ENCODE measurements at regions not wholly inside any gene's neighbourhood (a gene's known extent, or its start where the extent isn't known, plus 50 kb on each side); places are given as distances from the start of the nearest gene placed in this dataset.

- H3K4me3 ChIP-seq = no peak overlapping the region
- no peak for TF ChIP-seq POLR2AphosphoS5 (IDR thresholded peaks at IDR 0.05)
- no peak for TF ChIP-seq POLR2A (IDR thresholded peaks at IDR 0.05)
- TF ChIP-seq, protein P1, sequence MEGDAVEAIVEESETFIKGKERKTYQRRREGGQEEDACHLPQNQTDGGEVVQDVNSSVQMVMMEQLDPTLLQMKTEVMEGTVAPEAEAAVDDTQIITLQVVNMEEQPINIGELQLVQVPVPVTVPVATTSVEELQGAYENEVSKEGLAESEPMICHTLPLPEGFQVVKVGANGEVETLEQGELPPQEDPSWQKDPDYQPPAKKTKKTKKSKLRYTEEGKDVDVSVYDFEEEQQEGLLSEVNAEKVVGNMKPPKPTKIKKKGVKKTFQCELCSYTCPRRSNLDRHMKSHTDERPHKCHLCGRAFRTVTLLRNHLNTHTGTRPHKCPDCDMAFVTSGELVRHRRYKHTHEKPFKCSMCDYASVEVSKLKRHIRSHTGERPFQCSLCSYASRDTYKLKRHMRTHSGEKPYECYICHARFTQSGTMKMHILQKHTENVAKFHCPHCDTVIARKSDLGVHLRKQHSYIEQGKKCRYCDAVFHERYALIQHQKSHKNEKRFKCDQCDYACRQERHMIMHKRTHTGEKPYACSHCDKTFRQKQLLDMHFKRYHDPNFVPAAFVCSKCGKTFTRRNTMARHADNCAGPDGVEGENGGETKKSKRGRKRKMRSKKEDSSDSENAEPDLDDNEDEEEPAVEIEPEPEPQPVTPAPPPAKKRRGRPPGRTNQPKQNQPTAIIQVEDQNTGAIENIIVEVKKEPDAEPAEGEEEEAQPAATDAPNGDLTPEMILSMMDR (IDR thresholded peaks at IDR 0.05) = no peak
- H3K27me3 ChIP-seq (replicated peaks; ENCODE audit: insufficient read depth) = no peaks in the 10 kb centered on the region
- H3K4me1 ChIP-seq (replicated peaks) = no peaks in the 10 kb centered on the region
- no peak for DNase-seq (ENCODE audit: low spot score)
- H3K36me3 ChIP-seq = no peaks in the 10 kb centered on the region
- intact Hi-C loops (cut with DNase I) = no loop called here
- no peaks in the 10 kb centered on the region for H3K9me3 ChIP-seq
- H3K27ac ChIP-seq = no peak overlapping the region
Measured at GRCh38 chr5:136439367-136439766, 74.0 kb upstream of the TRPC7 start.

DNA sequence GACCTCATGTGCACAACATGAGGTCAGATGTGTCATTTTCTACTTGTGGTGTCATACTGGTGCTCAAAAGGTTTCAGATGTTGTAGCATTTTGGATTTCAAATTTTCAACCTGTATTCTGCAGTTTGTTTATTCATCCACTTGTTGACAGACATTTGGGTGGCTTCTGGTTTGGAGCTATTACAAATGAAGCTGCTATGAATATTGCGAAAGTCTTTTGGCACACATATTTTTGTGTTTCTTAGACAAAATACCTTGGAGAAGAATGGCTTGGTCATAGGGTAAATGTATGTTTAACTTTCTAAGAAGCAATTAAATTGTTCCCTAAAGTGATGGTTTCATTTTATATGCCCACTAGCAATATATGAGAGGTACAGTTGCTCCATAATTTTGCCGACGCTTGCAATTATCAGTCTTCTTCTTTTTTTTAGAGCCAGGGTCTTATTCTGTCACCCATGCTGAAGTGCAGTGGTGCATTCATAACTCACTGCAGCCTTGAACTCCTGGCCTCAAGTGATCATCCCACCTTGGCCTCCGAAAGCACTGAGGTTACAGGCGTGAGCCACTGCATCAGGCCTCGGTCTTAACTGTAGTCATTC, 70.7 kb upstream of the TRPC7 start:
- intact Hi-C loops (cut with DNase I) = no loop called here
- Histone ChIP-seq H3K36me3 (no peaks in the 10 kb centered on the region), H3K4me1 (replicated peaks) (no peaks in the 10 kb centered on the region), H3K27me3 (replicated peaks; ENCODE audit: insufficient read depth) (no peaks in the 10 kb centered on the region), H3K27ac (no peak overlapping the region), H3K9me3 (no peaks in the 10 kb centered on the region), H3K4me3 (no peak overlapping the region)
- 79% methylated on average over 6 of the region's 6 CpGs for WGBS
- no peak for DNase-seq (ENCODE audit: low spot score)
- TF ChIP-seq, protein P1 (IDR thresholded peaks at IDR 0.05) = no peak
- TF ChIP-seq POLR2AphosphoS5 (IDR thresholded peaks at IDR 0.05) (no peak), POLR2A (IDR thresholded peaks at IDR 0.05) (no peak)

DNA sequence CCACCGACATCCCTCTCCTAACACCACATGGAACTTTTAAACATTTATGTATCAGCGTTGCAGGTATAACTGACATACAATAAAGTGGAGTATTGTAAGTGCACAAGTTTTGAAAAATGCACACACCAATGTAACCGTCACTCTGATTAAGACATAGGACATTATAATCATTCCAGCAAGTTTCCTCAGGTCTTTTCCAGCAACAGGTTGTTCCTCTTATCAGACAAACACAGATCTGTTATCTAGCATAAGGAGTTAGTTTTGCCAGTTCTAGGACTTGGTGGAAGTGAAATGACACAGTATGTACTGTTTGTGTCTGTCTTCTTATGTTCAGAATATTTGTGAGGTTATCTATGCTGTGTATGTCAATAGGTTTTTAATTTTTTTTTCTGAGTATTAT, 69.5 kb upstream of the TRPC7 start:
- no peak for DNase-seq (ENCODE audit: low spot score)
- no peaks in the 10 kb centered on the region for H3K36me3 ChIP-seq
- TF ChIP-seq, protein P1 (IDR thresholded peaks at IDR 0.05) = no peak
- TF ChIP-seq POLR2AphosphoS5 (IDR thresholded peaks at IDR 0.05) (no peak), POLR2A (IDR thresholded peaks at IDR 0.05) (no peak)
- intact Hi-C loops (cut with DNase I) = no loop called here
- no peak overlapping the region for H3K27ac ChIP-seq
- WGBS = 69% methylated on average over 3 of the region's 3 CpGs
- no peaks in the 10 kb centered on the region for H3K27me3 ChIP-seq (replicated peaks; ENCODE audit: insufficient read depth)
- no peak overlapping the region for H3K4me3 ChIP-seq
- no peaks in the 10 kb centered on the region for H3K4me1 ChIP-seq (replicated peaks)
- H3K9me3 ChIP-seq = no peaks in the 10 kb centered on the region

DNA sequence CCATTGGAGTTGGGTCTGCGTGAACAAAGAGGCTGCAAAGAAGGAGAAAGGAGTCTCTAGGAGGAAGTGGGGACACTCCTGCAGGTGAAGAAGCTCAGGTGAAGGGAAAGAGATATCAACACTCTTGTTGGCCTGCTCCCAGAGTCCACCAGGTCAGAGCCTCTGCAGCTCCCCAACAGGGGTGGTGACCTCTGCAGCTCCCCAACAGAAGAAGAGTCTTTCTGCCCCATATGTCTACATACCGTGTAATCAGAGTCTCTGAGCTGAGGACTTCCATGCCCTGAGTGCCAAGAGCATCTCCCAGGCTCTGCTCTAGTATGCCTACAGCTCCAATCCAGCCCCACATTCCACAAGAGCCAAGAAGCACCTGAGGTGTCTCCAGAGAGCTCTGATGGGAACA, 67.4 kb upstream of the TRPC7 start:
- intact Hi-C loops (cut with DNase I) = no loop called here
- H3K27ac ChIP-seq = no peak overlapping the region
- H3K4me1 ChIP-seq (replicated peaks) = no peaks in the 10 kb centered on the region
- no peaks in the 10 kb centered on the region for H3K27me3 ChIP-seq (replicated peaks; ENCODE audit: insufficient read depth)
- H3K4me3 ChIP-seq = no peak overlapping the region
- 98% methylated on average over 2 of the region's 2 CpGs for WGBS
- H3K36me3 ChIP-seq = no peaks in the 10 kb centered on the region
- no peaks in the 10 kb centered on the region for H3K9me3 ChIP-seq
- TF ChIP-seq POLR2AphosphoS5 (IDR thresholded peaks at IDR 0.05) (no peak), POLR2A (IDR thresholded peaks at IDR 0.05) (no peak)
- TF ChIP-seq, protein P1 (IDR thresholded peaks at IDR 0.05) = no peak
- DNase-seq (ENCODE audit: low spot score) = no peak

DNA sequence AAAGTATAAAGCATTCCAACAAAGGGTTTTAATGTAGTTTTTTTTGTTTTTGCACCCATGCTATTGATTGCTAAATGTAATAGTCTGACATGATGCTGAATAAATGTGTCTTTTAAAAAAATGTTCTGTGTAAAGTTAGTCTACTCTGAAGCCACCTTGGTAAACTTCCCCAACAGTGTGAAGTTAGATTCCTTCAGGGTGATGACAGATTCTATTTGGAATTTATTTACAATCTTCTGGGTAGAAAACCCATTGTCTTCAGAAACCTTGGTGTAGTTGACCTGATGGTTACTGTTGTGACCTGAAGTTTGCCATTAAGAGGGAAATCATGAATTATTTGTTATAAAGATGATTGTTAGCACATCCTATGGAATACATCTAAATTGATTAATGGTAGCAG, 64.7 kb upstream of the TRPC7 start:
- Histone ChIP-seq H3K27ac (no peak overlapping the region), H3K4me1 (replicated peaks) (no peaks in the 10 kb centered on the region), H3K9me3 (no peaks in the 10 kb centered on the region), H3K36me3 (no peaks in the 10 kb centered on the region), H3K27me3 (replicated peaks; ENCODE audit: insufficient read depth) (no peaks in the 10 kb centered on the region), H3K4me3 (no peak overlapping the region)
- TF ChIP-seq POLR2A (IDR thresholded peaks at IDR 0.05) (no peak), POLR2AphosphoS5 (IDR thresholded peaks at IDR 0.05) (no peak)
- TF ChIP-seq, protein P1 (IDR thresholded peaks at IDR 0.05) = no peak
- intact Hi-C loops (cut with DNase I) = no loop called here
- DNase-seq (ENCODE audit: low spot score) = no peak

Measured in prostate gland (tissue), 2 donors.